Esophagus squamous epithelium (tissue), 5 donors: ENCODE measurements at regions not wholly inside any gene's neighbourhood (a gene's known extent, or its start where the extent isn't known, plus 50 kb on each side); places are given as distances from the start of the nearest gene placed in this dataset.

Source experiments
- DNase-seq: peaks from one replicate; lab custom pipeline; 2025; lab: John Stamatoyannopoulos, UW
- H3K27ac ChIP-seq, 4 donors: fragments of 200-600 bp; sonication (generic); one replicate each; pipeline ENCODE4 v1.5.1; 2016 to 2019; ENCODE audit warnings: mild to moderate bottlenecking in 1 of 4
- H3K27me3 ChIP-seq, 4 donors: fragments of 200-600 bp; sonication (generic); 1 replicate in 3 of 4; 2 replicates in 1 of 4; pipeline versions ENCODE4 v1.5.1 to v1.6.0; 2017 to 2021; ENCODE audit warnings: antibody characterized with exemption in 1 of 4
- H3K36me3 ChIP-seq, 3 donors: fragments of 200-600 bp; sonication (generic); one replicate each; pipeline ENCODE4 v1.5.1; 2016 to 2019
- H3K4me1 ChIP-seq, 3 donors: fragments of 200-600 bp; sonication (generic); one replicate each; pipeline ENCODE4 v1.5.1; 2017 to 2019
- H3K4me3 ChIP-seq, 4 donors: fragments of 200-600 bp; sonication (generic); 1 replicate in 3 of 4; 2 replicates in 1 of 4; pipeline ENCODE4 v1.5.1; 2016 to 2019; ENCODE audit warnings: mild to moderate bottlenecking in 2 of 4, moderate library complexity in 1 of 4
- H3K9me3 ChIP-seq, 3 donors: fragments of 200-600 bp; sonication (generic); one replicate each; pipeline ENCODE4 v1.5.1; 2016 to 2019
- CTCF ChIP-seq, 6 experiments: fragments of 450-650 bp in 4 of 6; fragments of 200-600 bp in 2 of 6; sonication (generic) in 2 of 6; IDR thresholded peaks; one replicate each; pipeline ENCODE4 v1.5.1; 2016 to 2019; ENCODE audit warnings: antibody characterized with exemption in 6 of 6, mild to moderate bottlenecking in 4 of 6, moderate library complexity in 4 of 6
- POLR2A ChIP-seq, 4 donors: fragments of 450-650 bp; IDR thresholded peaks; one replicate each; pipeline ENCODE4 v1.6.1; 2017; ENCODE audit warnings: antibody characterized with exemption in 4 of 4, mild to moderate bottlenecking in 4 of 4, moderate library complexity in 3 of 4
- WGBS, 2 donors: methylation state at CpG; one replicate each; pipeline ENCODE4 v1.1.5; 2018; 5-methylcytosine and 5-hydroxymethylcytosine counted together
- intact Hi-C: fragments of 100-400 bp; cut with DNase I; formaldehyde crosslinking; loops from one replicate; pipeline ENCODE4 v1.15.0; 2022
- donor health status: DM: yes; HTN: yes; CAD: no.

- Histone ChIP-seq H3K36me3 (no peaks in the 10 kb centered on the region), H3K4me1 (no peaks in the 10 kb centered on the region), H3K27me3 (no peaks in the 10 kb centered on the region), H3K9me3 (no peaks in the 10 kb centered on the region), H3K27ac (no peak overlapping the region), H3K4me3 (no peak overlapping the region)
- WGBS, 2 donors, result 52 to 66% methylated on average over 1 of the region's 1 CpG
- no peak for DNase-seq
- intact Hi-C loops, result no loop called here
- TF ChIP-seq POLR2A (IDR thresholded peaks at IDR 0.05), result no peak
- TF ChIP-seq CTCF (IDR thresholded peaks at IDR 0.05), result no peak
Observed at GRCh38 chr2:81260320-81260719, 955.8 kb upstream of the LRRTM1 start.

- intact Hi-C loops, result no loop called here
- H3K9me3 ChIP-seq, result no peaks in the 10 kb centered on the region
Observed at GRCh38 chr2:81250270-81250669, 945.7 kb upstream of the LRRTM1 start.

GRCh38 chr2:81249152-81249551 lies 944.6 kb upstream of the LRRTM1 start:
- no peak overlapping the region for H3K4me3 ChIP-seq
- H3K36me3 ChIP-seq, result no peaks in the 10 kb centered on the region
- no peak for DNase-seq
- no peaks in the 10 kb centered on the region for H3K27me3 ChIP-seq
- no peaks in the 10 kb centered on the region for H3K9me3 ChIP-seq
- no peaks in the 10 kb centered on the region for H3K4me1 ChIP-seq
- intact Hi-C loops, result no loop called here
- WGBS, 2 donors, result 65 to 75% methylated on average over 1 of the region's 1 CpG
- TF ChIP-seq CTCF (IDR thresholded peaks at IDR 0.05) (no peak), POLR2A (IDR thresholded peaks at IDR 0.05) (no peak)
- no peak overlapping the region for H3K27ac ChIP-seq

More at GRCh38 chr2:81250270-81250669, 945.7 kb upstream of the LRRTM1 start:
- H3K36me3 ChIP-seq, result no peaks in the 10 kb centered on the region
- no peak overlapping the region for H3K4me3 ChIP-seq
- no peak overlapping the region for H3K27ac ChIP-seq
- H3K4me1 ChIP-seq, result no peaks in the 10 kb centered on the region
- TF ChIP-seq POLR2A (IDR thresholded peaks at IDR 0.05) (no peak), CTCF (IDR thresholded peaks at IDR 0.05) (no peak)
- no peaks in the 10 kb centered on the region for H3K27me3 ChIP-seq
- 66 to 72% methylated on average over 3 of the region's 3 CpGs for WGBS, 2 donors
- DNase-seq, result no peak

GRCh38 chr2:81247648-81248047 lies 943.1 kb upstream of the LRRTM1 start:
- no peaks in the 10 kb centered on the region for H3K4me1 ChIP-seq
- no peaks in the 10 kb centered on the region for H3K9me3 ChIP-seq
- DNase-seq, result no peak
- H3K4me3 ChIP-seq, result no peak overlapping the region
- no peak overlapping the region for H3K27ac ChIP-seq
- intact Hi-C loops, result no loop called here
- TF ChIP-seq CTCF (IDR thresholded peaks at IDR 0.05) (no peak), POLR2A (IDR thresholded peaks at IDR 0.05) (no peak)
- WGBS, 2 donors, result 77 to 84% methylated on average over 3 of the region's 3 CpGs
- H3K36me3 ChIP-seq, result no peaks in the 10 kb centered on the region
- no peaks in the 10 kb centered on the region for H3K27me3 ChIP-seq

GRCh38 chr2:81242501-81242900 lies 937.9 kb upstream of the LRRTM1 start:
- WGBS, 2 donors, result 38 to 48% methylated on average over 2 of the region's 2 CpGs
- Histone ChIP-seq H3K9me3 (no peaks in the 10 kb centered on the region), H3K27ac (no peak overlapping the region), H3K27me3 (no peaks in the 10 kb centered on the region), H3K36me3 (no peaks in the 10 kb centered on the region), H3K4me3 (no peak overlapping the region), H3K4me1 (no peaks in the 10 kb centered on the region)
- TF ChIP-seq CTCF (IDR thresholded peaks at IDR 0.05) (no peak), POLR2A (IDR thresholded peaks at IDR 0.05) (no peak)
- DNase-seq, result no peak
- intact Hi-C loops, result no loop called here
